UCSD-AML1 (cell line): ENCODE measurements at regions not wholly inside any gene's neighbourhood (a gene's known extent, or its start where the extent isn't known, plus 50 kb on each side); places are given as distances from the start of the nearest gene placed in this dataset.

Experiments
- DNase-seq: peaks from one replicate; lab custom pipeline; 2025; ENCODE audit not compliant: unreplicated experiment; lab: John Stamatoyannopoulos, UW

DNA sequence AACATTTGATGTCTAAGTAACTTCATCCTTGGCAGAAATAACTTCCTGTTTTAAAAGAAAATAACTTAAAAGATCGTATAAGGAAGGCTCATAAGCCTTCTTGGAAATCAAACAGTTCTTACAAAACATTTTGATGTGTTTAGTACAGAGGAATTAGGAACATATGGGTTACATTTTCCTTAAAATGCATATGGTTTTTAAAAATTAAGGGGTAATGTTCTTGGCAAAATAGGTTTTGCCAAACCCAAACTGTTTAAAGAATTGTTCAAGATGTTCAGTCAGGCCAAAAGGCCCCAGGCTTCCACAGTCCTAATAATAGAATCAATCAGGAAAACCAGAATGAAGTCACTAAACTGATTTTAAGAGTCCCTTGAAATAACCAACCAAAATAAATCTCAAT, 142.7 kb upstream of the SLC35B3 start:
- no peak for DNase-seq

DNA sequence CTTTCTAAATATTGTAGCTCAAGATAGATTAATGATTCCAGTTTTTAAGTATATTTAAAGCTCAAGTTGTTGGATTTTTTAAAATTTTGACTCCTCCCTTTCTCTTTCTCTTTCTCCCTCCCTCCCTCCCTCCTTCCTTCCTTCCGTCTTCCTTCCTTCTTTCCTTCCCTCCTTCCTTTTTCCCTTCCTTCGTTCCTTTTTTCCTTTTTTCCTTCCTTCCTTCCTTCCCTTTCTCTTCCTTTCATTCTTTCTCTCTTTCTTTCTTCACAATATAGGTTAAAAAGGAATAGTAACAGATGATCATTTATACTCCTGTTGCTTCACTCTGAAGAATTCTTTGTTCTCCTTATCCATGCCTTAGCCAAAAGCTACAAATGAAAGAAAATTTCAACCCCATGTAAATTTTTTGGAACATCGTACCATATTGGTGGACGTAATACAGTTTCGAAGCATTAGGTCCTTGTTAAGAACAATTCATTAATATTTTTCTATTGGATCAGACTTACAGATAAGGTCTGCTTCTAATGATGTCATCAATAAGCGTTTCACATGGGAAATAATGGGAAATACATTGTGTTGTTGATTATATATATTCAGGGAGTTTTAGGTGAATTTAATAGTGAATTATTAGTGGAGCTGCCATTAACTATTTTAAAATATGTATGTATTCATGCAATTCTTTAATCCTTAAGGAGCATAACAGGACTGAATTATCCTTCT, 139.6 kb upstream of the SLC35B3 start:
- no peak for DNase-seq

GRCh38 chr6:8574311-8574710, 139.0 kb upstream of the SLC35B3 start:
- DNase-seq: no peak

DNA sequence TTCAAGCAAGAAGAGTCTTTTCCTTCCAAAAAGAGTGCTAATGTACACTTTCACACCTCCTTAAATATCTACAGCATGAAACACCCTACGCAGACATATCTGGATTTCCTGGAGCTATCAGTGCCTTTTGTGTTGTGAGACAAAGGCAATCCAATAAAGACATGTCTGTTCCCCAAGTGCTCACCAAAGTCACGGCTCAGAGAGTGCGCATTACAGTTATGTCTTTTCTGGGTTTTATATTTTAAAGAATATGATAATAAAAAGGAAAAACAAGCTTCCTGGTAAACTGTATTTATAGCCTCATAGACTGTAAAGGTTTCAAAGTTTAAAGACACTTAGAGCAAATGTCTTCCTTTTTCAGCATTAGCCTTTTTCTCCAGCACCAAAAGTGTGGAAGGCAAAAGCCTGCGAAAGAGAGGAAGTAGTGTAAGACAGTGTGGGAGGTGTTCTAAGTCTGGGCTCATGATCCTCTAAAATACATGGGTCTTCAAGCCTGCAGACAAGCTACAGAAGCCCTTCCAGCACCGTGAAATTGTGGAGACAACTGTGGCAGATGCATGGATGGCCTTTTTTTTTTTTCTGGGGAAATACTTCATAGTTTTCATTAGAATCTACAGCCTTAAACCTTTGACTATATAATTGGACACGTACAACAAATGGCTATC, 135.0 kb upstream of the SLC35B3 start:
- no peak for DNase-seq

DNA sequence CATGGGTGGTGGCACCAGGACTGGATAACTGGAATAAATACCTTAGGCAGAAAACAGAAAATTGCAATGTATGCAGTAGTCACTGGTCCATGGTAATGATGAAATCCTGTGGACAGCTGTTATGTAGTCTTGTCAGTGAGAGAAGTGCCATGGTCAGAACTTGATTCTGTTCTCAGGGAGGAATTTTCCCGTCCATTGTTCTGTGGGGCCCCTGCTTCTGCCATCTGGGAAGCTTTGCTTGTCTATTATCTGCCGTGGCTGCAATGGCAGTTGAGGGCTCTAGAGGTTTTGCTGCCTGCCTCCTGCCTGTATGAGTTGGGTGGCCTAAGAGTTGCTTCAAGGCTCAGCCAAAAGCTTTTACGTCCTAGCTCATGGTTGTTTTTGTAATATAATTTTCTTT, 126.8 kb upstream of the SLC35B3 start:
- no peak for DNase-seq

GRCh38 chr6:8558953-8559352, 123.6 kb upstream of the SLC35B3 start:
- no peak for DNase-seq

DNA sequence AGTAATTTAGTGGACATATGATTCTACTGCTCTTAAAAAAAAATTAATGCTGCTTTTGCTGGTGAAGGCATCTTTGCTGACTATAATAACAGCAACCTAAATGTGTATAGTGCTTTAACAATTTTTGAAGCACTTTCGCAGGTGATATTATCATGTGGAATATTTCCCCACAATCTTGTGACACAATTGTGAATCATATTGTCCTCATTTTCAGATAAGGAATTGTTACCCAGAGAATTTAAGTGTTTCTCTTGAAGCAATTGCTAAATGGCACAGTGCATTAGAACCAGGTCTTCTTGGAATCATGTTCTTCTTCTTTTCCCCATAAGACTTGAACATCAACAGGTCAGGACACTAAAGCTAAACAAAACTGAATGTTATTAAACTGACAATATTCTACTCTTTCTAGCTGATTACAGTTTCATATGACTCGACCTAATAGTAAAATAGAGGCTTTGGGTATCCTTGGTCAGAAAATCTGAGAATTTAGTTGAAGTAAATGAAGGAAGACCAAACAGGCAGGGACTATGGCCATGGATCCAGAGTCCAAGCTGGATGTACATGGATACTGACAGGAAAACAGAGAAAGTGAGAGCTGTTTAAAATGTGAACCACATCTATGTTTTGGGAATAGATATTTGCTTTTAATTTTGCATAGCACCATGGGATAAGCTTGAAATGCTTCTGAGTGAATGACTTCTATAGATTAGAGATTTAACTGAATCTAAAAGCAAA, 121.8 kb upstream of the SLC35B3 start:
- DNase-seq: no peak

DNA sequence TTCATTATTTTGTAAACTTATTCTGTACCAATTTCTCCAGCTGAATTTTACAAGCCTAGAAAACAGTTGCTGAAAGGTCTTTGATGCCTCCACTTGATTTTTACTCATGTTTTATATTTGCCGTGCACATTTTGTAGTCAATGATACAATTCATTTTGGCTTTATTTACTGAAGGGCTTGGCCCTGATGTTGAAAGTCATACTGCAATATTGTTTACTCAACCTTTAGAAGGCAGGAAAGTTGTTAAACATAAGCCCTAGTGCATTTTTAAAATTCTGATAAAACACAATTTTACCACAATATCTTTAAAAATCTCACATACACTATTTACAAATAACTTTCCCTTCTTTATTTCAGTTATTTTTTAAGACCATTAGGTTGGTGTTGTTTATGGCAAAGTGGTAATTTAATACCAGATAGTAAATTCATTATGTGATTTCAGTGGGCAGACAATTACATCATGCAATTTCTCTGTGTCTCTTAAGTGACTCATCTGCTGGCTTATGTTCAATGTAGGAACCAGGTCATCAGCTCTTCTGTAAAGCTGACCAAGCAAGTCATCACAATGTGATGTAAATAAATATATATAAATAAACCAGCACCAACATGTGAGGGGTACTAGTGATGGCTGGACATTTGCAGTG, 121.1 kb upstream of the SLC35B3 start:
- no peak for DNase-seq

- no peak for DNase-seq
These were observed 116.6 kb upstream of the SLC35B3 start for GRCh38 chr6:8551993-8552392.

- no peak for DNase-seq
These were observed 116.0 kb upstream of the SLC35B3 start for GRCh38 chr6:8551386-8551785.

DNA sequence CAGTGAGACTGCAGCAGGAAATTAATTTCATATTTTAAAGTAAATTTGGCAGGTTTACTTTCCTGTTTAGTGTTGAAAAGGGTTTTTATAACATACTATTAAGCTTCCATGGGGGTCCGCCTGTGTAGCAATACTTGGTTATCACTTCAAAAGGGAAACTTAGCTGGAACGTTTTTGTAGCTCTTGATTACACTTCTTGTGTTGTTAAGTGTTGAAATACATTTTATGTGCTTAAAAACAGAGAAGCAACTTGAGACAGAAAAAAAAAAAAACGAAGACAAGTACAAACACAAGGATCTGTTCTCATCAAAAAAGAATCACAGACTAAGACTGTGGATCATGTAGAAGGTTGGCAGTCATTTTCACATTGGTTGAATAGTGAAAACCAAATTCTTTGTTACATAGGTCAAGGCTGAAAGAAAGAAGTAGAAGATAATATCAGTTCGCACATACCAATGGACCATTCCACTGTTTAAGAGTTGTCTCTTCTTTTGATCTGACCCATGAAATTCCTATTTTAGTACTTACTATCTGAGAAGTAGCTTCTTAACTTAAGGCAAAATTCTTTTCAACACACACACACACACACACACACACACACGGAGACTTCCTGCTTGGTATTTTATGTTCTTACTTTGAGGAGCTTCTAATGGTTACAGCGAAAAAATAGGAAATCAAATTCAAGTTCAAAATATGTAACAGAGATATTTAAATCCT, 113.9 kb upstream of the SLC35B3 start:
- no peak for DNase-seq

DNA sequence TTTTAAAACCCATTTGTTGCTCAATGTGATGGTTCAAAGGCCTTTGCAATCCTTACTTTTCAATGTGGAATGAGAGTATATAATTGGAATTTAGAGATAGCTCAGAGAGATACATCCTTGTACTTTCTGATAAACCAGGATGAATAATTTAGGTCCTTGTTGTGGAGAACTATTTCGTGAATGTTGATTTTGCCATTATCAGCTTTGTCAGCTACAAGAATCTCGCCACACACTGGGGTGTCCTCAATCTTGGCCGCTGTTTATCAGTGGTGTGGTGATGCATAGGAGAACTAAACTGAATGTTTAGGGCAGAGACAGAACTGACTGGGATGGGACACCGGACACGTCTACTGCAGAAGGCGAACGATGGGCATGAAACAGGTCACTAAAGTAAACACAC, 111.2 kb upstream of the SLC35B3 start:
- no peak for DNase-seq

- DNase-seq: no peak
These were observed 110.0 kb upstream of the SLC35B3 start for GRCh38 chr6:8545336-8545735.

DNA sequence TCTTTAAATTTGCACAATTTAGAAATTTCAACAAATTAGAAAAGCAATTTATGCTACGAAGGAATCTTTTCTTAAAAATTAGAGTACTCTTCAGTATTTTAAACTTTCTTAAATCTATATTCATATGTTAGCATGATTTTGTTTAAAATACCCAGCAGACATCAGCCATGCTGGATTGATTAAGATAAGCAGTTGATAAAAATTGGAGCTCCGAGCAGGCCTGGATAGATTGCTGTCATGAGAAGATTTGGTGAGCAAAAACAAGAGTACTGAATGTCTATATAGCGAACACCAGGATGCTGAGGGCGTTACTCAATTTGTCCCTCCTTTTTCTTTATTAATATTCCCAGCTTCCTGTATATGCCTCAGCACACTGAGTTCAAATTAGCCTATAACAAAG, 108.4 kb upstream of the SLC35B3 start:
- no peak for DNase-seq

DNA sequence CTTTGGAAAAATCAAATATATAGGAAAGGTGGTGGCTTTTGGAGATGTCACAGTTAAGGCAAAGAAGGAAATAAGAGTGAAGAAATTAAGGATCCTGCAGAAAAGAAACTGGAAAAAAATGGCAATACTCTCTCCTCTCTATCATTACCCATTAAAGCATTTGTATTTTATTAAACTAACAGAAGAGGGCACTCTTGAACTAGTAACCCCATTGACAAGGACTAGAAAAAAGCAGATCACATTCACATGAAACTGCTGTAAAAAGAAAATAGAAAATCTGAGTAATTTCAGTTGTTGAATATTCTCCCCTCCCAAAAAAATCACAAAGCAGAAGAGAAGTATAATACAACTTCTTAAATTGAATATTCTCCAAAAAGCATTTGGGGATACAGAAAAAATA, 104.1 kb upstream of the SLC35B3 start:
- no peak for DNase-seq

DNA sequence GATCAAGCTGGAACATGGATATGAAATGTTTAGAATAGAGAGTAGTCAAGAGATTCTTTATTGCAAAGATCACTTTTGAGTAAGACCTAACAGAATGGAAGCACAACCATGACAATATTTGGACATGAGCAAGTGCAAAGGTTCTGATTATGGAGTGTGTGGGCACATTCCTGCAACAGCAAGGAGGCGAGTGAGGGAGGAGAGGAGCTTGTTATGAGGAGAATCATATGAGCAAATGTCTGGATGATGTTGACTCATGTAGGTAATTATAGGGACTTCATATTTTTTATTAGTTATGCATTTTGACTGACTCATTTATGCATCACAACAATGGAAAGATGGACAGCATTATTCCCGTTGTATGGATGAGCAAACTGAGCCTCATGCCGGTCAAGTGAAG, 100.8 kb upstream of the SLC35B3 start:
- no peak for DNase-seq

- DNase-seq: no peak
These were observed 100.2 kb upstream of the SLC35B3 start for GRCh38 chr6:8535519-8535918.

- no peak for DNase-seq
These were observed 95.6 kb upstream of the SLC35B3 start for GRCh38 chr6:8530785-8531435.

DNA sequence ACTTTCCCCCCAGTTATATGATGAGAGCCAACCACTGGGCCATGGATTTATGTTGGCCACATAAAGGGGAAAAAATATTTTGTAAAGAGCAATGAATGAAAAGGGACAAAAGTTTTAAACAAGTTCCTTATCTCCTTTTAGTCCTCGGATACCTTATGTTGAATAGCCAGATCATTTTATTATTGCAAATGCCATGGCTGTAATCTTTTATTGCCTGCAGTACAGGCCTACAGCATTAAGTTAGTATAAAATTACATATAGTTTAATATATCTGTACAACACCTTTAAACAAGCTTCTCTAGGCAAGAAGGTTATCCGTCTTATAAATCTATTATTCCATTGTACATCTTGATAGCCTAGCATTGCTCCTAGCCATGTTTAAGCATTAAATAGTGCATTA, 93.9 kb upstream of the SLC35B3 start:
- no peak for DNase-seq

DNA sequence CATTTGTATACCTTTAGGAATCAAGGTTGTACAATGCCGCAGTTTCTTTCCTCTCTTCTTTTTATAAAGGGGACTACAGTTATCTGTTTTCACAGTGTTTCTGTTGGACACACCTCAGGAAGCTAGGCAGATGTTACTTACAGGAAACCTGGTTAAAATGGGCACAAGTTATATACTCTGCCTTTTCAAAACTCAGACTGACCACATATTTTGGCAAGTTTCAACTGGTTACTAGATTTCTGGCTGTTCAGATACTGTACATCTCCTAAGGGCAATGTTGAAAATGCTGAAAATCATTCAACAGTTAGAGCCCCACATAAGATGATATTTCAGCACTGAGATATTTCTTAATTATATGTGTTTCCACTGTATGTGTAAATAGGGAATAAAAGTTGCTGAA, 92.5 kb upstream of the SLC35B3 start:
- no peak for DNase-seq

- no peak for DNase-seq
These were observed 91.3 kb upstream of the SLC35B3 start for GRCh38 chr6:8526624-8527023.
